Esophagus muscularis mucosa (tissue), 4 donors: ENCODE measurements at regions not wholly inside any gene's neighbourhood (a gene's known extent, or its start where the extent isn't known, plus 50 kb on each side); places are given as distances from the start of the nearest gene placed in this dataset.

Source experiments
- DNase-seq: peaks from one replicate; pipeline ENCODE4 v3.0.0-alpha.2; 2017; ENCODE audit errors: extremely low spot score
- H3K27ac ChIP-seq, 4 donors: fragments of 200-600 bp; sonication (generic); replicated peaks in 1 of 4; 1 replicate in 3 of 4; 2 replicates in 1 of 4; pipeline ENCODE4 v1.5.1; 2016 to 2019; ENCODE audit warnings: mild to moderate bottlenecking in 1 of 4
- H3K27me3 ChIP-seq, 4 donors: fragments of 200-600 bp; sonication (generic); one replicate each; pipeline versions ENCODE4 v1.5.1 to v1.6.0; 2016 to 2019
- H3K36me3 ChIP-seq, 4 donors: fragments of 200-600 bp; sonication (generic); one replicate each; pipeline ENCODE4 v1.5.1; 2016 to 2019
- H3K4me1 ChIP-seq, 4 donors: fragments of 200-600 bp; sonication (generic); one replicate each; pipeline ENCODE4 v1.5.1; 2016 to 2019
- H3K4me3 ChIP-seq, 4 donors: fragments of 200-600 bp; sonication (generic); 1 replicate in 2 of 4; 2 replicates in 2 of 4; pipeline ENCODE4 v1.5.1; 2016 to 2019; ENCODE audit warnings: mild to moderate bottlenecking in 4 of 4, moderate library complexity in 1 of 4
- H3K9me3 ChIP-seq, 4 donors: fragments of 200-600 bp; sonication (generic); 1 replicate in 3 of 4; 2 replicates in 1 of 4; pipeline ENCODE4 v1.5.1; 2016 to 2019
- CTCF ChIP-seq, 3 experiments: fragments of 200-600 bp in 2 of 3; fragments of 450-650 bp in 1 of 3; sonication (generic) in 2 of 3; IDR thresholded peaks; one replicate each; pipeline ENCODE4 v1.5.1; 2017 to 2019; ENCODE audit warnings: antibody characterized with exemption in 3 of 3, mild to moderate bottlenecking in 2 of 3, moderate library complexity in 1 of 3
- EP300 ChIP-seq: sonication (generic); formaldehyde crosslinking; IDR thresholded peaks from one replicate; pipeline ENCODE4 v1.6.1; 2017; ENCODE audit warnings: antibody characterized with exemption
- POLR2A ChIP-seq: fragments of 450-650 bp; IDR thresholded peaks from one replicate; pipeline ENCODE4 v1.6.1; 2017; ENCODE audit warnings: antibody characterized with exemption, moderate library complexity, mild to moderate bottlenecking, low read depth
- POLR2AphosphoS5 ChIP-seq, 2 donors: sonication (generic); formaldehyde crosslinking; IDR thresholded peaks; one replicate each; pipeline ENCODE4 v1.6.1; 2017; ENCODE audit warnings: antibody characterized with exemption in 2 of 2
- WGBS: methylation state at CpG from one replicate; pipeline ENCODE4 v1.1.5; 2018; 5-methylcytosine and 5-hydroxymethylcytosine counted together
- intact Hi-C: fragments of 100-400 bp; cut with DNase I; formaldehyde crosslinking; loops from one replicate; pipeline ENCODE4 v1.15.1; 2023

DNA sequence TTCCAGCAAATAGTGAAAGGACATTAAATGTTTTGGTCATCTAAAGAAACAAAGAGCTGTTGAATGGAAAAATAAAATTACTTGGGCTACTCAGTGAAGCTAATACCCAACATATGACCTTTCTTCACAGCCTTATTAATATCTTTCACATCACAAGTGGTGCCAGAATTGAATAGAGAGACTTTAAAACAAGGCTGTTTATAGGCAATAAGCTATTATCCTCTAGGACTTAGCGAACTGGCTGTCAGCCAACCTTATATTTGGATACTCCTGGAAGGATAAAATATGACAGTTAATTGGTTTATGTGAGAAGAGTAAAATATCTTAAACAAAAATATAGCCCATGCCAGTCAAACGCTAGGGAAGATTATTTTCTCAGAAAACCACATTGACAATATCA lies 225.5 kb upstream of the BLID start:
- TF ChIP-seq POLR2A: no peak
- TF ChIP-seq POLR2AphosphoS5 (IDR thresholded peaks at IDR 0.05): no peak
- TF ChIP-seq EP300: no peak
- TF ChIP-seq CTCF (IDR thresholded peaks at IDR 0.05): no peak
- Histone ChIP-seq H3K36me3 (no peaks in the 10 kb centered on the region), H3K27ac (peak overlapping the region in 1 of 4 donors; percentile 15), H3K4me3 (no peak overlapping the region), H3K27me3 (no peaks in the 10 kb centered on the region), H3K4me1 (peaks cover 3 to 14% (median 9%) of the 10 kb centered on the region in 4 donors), H3K9me3 (no peaks in the 10 kb centered on the region)
- DNase-seq: no peak
- 52% methylated on average over 2 of the region's 2 CpGs for WGBS
- intact Hi-C loops: no loop called here

DNA sequence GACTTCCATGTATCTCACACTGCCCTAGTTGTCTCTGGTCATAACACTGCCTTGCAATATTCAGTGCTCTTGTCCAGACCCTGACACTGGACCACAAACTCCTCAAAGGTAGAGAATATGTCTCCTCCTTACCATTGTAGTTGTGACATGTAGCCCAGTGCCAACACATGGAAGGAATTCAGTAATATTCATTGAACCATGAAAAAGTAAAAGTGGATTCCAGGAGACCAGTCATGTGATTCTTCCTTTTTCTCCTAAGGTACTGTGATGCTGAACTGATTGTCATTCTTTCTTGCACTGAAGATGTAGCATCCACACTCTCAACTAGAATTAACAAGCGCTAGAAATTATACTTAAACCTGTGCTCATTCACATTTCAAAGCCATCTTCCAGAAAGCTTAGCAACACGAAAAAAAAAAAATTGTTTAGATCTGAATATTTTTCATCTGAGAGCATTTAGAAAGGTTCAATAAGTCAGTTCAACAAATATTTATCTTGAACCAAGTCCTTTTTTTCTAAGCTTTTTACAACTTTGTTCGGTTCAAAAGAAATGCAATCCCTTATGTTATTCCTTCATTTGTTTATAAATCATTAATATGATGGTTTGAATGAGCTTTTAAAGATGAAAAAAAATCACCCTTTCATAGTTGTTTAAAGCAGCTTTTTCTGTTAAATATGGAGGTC lies 224.7 kb upstream of the BLID start:
- no peak overlapping the region for H3K4me3 ChIP-seq
- no peaks in the 10 kb centered on the region for H3K27me3 ChIP-seq
- intact Hi-C loops: no loop called here
- peaks cover 3 to 14% (median 9%) of the 10 kb centered on the region in 4 donors for H3K4me1 ChIP-seq
- no peak for DNase-seq
- no peak overlapping the region for H3K27ac ChIP-seq
- no peaks in the 10 kb centered on the region for H3K36me3 ChIP-seq
- no peaks in the 10 kb centered on the region for H3K9me3 ChIP-seq
- 44% methylated on average over 3 of the region's 3 CpGs for WGBS
- no peak for TF ChIP-seq CTCF (IDR thresholded peaks at IDR 0.05)
- no peak for TF ChIP-seq POLR2AphosphoS5 (IDR thresholded peaks at IDR 0.05)
- TF ChIP-seq EP300: no peak
- no peak for TF ChIP-seq POLR2A

DNA sequence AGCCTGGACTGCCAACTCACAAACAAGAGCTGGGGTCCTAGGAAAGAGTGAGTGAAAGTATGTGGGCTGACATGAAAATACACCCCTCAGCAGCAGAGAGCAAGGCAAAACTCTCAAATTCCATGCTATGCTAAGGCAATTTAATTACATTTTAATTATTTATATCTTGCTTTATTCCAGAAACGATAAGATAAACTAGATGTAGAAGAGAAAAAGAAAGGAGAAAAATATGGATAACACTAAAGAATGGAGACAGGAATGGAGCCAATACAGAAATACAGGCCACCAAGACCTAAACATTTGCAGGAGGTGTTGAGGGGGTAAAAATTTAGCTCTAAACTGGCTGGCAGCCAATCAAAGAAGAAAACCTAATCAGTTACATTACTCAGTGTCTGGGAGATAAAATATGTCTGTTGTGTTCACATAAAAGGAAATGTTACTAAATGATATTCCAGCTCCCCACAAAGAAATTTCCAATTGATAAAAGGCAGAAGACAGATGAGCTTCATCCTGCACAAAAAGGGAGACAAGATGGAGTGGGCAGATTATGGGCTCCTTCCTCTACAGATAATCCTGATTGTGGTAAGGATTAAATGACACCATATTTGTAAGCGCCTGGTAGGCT lies 223.5 kb upstream of the BLID start:
- Histone ChIP-seq H3K27me3 (no peaks in the 10 kb centered on the region), H3K4me3 (no peak overlapping the region), H3K36me3 (no peaks in the 10 kb centered on the region), H3K27ac (no peak overlapping the region), H3K9me3 (no peaks in the 10 kb centered on the region), H3K4me1 (peaks cover under 1 to 14% (median 9%) of the 10 kb centered on the region in 4 donors)
- TF ChIP-seq POLR2A: no peak
- no peak for TF ChIP-seq EP300
- TF ChIP-seq CTCF (IDR thresholded peaks at IDR 0.05): no peak
- no peak for TF ChIP-seq POLR2AphosphoS5 (IDR thresholded peaks at IDR 0.05)
- WGBS: 66% methylated on average over 2 of the region's 2 CpGs
- no peak for DNase-seq
- intact Hi-C loops: no loop called here

GRCh38 chr11:122337704-122338103 lies 221.7 kb upstream of the BLID start:
- Histone ChIP-seq H3K36me3 (no peaks in the 10 kb centered on the region), H3K9me3 (no peaks in the 10 kb centered on the region), H3K27ac (no peak overlapping the region), H3K4me1 (peaks cover 0 to 14% (median 5%) of the 10 kb centered on the region in 4 donors), H3K4me3 (no peak overlapping the region), H3K27me3 (no peaks in the 10 kb centered on the region)
- TF ChIP-seq POLR2A (no peak), CTCF (IDR thresholded peaks at IDR 0.05) (no peak), EP300 (no peak), POLR2AphosphoS5 (IDR thresholded peaks at IDR 0.05) (no peak)
- 84% methylated on average over 4 of the region's 4 CpGs for WGBS
- intact Hi-C loops: no loop called here
- no peak for DNase-seq
